Stomach (tissue), 4 donors: ENCODE measurements at regions not wholly inside any gene's neighbourhood (a gene's known extent, or its start where the extent isn't known, plus 50 kb on each side); places are given as distances from the start of the nearest gene placed in this dataset.

ENCODE experiments used
- CTCF ChIP-seq, 7 experiments: fragments of 450-650 bp in 4 of 7; fragments of 200-600 bp in 3 of 7; sonication (generic) in 3 of 7; IDR thresholded peaks; one replicate each; pipeline ENCODE4 v1.5.1; 2016 to 2019; ENCODE audit warnings: antibody characterized with exemption in 7 of 7, control low read depth in 2 of 7, mild to moderate bottlenecking in 1 of 7
- POLR2A ChIP-seq, 4 donors: fragments of 450-650 bp; IDR thresholded peaks; one replicate each; pipeline ENCODE4 v1.6.1; 2016; ENCODE audit warnings: antibody characterized with exemption in 4 of 4, control low read depth in 2 of 4, mild to moderate bottlenecking in 1 of 4, moderate library complexity in 1 of 4

DNA sequence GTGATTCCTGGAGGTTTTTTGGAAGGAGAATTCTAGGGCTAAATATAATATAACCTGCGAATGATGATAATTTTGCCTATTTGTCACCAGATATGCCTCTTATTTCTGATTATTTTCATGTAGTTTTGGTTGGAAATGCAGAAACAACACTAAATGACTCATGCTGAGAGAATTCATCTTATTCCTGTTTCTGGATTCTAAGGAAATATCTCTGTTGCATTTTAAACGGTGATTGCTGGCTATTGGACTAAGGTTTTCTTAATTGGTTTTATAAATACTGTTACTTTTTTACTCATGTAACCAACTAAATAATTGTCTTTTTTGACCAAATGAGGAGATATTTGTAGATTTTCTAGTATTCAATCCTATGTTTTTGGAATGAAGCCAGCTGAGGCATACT lies 204.9 kb upstream of the NPSR1 start:
- no peak for TF ChIP-seq POLR2A (IDR thresholded peaks at IDR 0.05)
- TF ChIP-seq CTCF (IDR thresholded peaks at IDR 0.05), result no peak
